ENCODE measurements at regions not wholly inside any gene's neighbourhood (a gene's known extent, or its start where the extent isn't known, plus 50 kb on each side); places are given as distances from the start of the nearest gene placed in this dataset.

DNA sequence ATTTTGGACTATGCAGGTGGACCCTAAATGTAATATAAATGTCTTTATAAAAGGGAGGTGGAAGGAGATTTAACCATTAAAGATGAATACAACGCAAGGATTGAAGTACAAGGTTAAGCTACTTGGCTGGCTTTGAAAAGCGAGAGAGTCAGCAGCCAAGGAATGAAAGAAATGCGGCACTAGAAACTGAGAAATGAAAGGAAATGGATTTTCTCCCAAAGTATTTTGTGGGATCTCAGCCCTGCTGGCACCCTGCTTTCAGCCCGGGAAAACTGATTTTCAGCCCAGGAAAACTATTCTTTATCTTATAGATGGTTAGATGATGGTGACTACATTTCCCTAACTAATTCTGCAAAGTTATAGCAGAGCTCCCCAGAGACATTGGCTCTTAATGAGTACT lies 1349.6 kb upstream of the C9orf72 start:
- H3K4me2 ChIP-seq (ENCODE audit: control insufficient read depth, extremely low read depth, insufficient read depth, low read depth, low read length) = no peak overlapping the region
- no peaks in the 10 kb centered on the region for H3K9me1 ChIP-seq (ENCODE audit: control insufficient read depth, extremely low read depth, insufficient read depth, low read length)
- no peak overlapping the region for H3K9ac ChIP-seq (ENCODE audit: control insufficient read depth, extremely low read depth, insufficient read depth, low read length)
- H2AFZ ChIP-seq (ENCODE audit: control insufficient read depth, low read length) = no peak overlapping the region
- no peak overlapping the region for H3K27ac ChIP-seq (ENCODE audit: control insufficient read depth, insufficient read depth, low read length)
- dilution Hi-C loops (cut with MboI; ENCODE audit: extremely low pct_ligation_motif_present, low sequenced_read_pairs) = no loop called here
- H4K20me1 ChIP-seq (ENCODE audit: control insufficient read depth, extremely low read depth, insufficient read depth, low read length) = no peaks in the 10 kb centered on the region
- DNase-seq (ENCODE audit: low read depth, low spot score) (no peak), FAIRE-seq (no peak)
- TF ChIP-seq EZH2 (IDR thresholded peaks at IDR 0.05; ENCODE audit: low read length) = no peak
- TF ChIP-seq, protein P1, sequence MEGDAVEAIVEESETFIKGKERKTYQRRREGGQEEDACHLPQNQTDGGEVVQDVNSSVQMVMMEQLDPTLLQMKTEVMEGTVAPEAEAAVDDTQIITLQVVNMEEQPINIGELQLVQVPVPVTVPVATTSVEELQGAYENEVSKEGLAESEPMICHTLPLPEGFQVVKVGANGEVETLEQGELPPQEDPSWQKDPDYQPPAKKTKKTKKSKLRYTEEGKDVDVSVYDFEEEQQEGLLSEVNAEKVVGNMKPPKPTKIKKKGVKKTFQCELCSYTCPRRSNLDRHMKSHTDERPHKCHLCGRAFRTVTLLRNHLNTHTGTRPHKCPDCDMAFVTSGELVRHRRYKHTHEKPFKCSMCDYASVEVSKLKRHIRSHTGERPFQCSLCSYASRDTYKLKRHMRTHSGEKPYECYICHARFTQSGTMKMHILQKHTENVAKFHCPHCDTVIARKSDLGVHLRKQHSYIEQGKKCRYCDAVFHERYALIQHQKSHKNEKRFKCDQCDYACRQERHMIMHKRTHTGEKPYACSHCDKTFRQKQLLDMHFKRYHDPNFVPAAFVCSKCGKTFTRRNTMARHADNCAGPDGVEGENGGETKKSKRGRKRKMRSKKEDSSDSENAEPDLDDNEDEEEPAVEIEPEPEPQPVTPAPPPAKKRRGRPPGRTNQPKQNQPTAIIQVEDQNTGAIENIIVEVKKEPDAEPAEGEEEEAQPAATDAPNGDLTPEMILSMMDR (optimal IDR thresholded peaks at IDR 0.05 in 1 of 3, IDR thresholded peaks at IDR 0.05 in 1 of 3, conservative IDR thresholded peaks at IDR 0.05 in 1 of 3; ENCODE audit: extremely low read depth in 1 of 3, insufficient read depth in 2 of 3, low read length in 3 of 3) = no peak
- H3K27me3 ChIP-seq (ENCODE audit: control insufficient read depth, extremely low read depth, insufficient read depth, low read length) = no peaks in the 10 kb centered on the region
- no peaks in the 10 kb centered on the region for H3K36me3 ChIP-seq (ENCODE audit: control insufficient read depth in 2 of 2, extremely low read depth in 1 of 2, insufficient read depth in 2 of 2, low read length in 2 of 2)
- H3K79me2 ChIP-seq (ENCODE audit: control insufficient read depth, insufficient read depth, low read length) = no peaks in the 10 kb centered on the region
- H3K4me1 ChIP-seq (ENCODE audit: control insufficient read depth, extremely low read depth, insufficient read depth, low read length) = peaks cover 15% of the 10 kb centered on the region
- H3K9me3 ChIP-seq (ENCODE audit: control insufficient read depth, low read depth, low read length) = no peaks in the 10 kb centered on the region
- no peak overlapping the region for H3K4me3 ChIP-seq (ENCODE audit: control insufficient read depth in 2 of 3, extremely low read depth in 1 of 3, insufficient read depth in 2 of 3, low read depth in 1 of 3, low read length in 3 of 3)

DNA sequence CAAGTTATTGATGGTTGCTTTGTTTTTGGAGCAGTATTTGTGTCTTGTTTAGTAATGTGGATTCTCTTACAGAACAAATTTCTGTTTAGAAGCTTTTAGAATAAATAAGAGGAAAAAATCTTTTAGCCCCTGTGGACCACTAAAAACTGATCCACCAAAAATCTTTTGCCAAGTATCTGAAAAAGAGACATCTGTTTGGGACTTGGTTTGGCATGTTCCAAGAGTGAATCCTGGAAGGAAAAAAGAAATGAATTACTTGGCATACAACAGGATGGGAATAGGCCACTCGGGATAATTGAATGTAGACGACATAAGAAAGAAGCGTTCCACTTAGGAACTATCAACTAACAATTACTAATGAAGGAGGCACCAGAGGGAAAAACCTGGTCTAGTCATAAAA lies 1350.1 kb upstream of the C9orf72 start:
- H3K27me3 ChIP-seq (ENCODE audit: control insufficient read depth, extremely low read depth, insufficient read depth, low read length) = no peaks in the 10 kb centered on the region
- FAIRE-seq (no peak), DNase-seq (ENCODE audit: low read depth, low spot score) (no peak)
- H3K27ac ChIP-seq (ENCODE audit: control insufficient read depth, insufficient read depth, low read length) = no peak overlapping the region
- no peak overlapping the region for H2AFZ ChIP-seq (ENCODE audit: control insufficient read depth, low read length)
- H3K9me1 ChIP-seq (ENCODE audit: control insufficient read depth, extremely low read depth, insufficient read depth, low read length) = no peaks in the 10 kb centered on the region
- H3K9me3 ChIP-seq (ENCODE audit: control insufficient read depth, low read depth, low read length) = no peaks in the 10 kb centered on the region
- no peak overlapping the region for H3K9ac ChIP-seq (ENCODE audit: control insufficient read depth, extremely low read depth, insufficient read depth, low read length)
- H3K4me1 ChIP-seq (ENCODE audit: control insufficient read depth, extremely low read depth, insufficient read depth, low read length) = peaks cover 19% of the 10 kb centered on the region
- no peaks in the 10 kb centered on the region for H4K20me1 ChIP-seq (ENCODE audit: control insufficient read depth, extremely low read depth, insufficient read depth, low read length)
- no peak overlapping the region for H3K4me2 ChIP-seq (ENCODE audit: control insufficient read depth, extremely low read depth, insufficient read depth, low read depth, low read length)
- H3K79me2 ChIP-seq (ENCODE audit: control insufficient read depth, insufficient read depth, low read length) = no peaks in the 10 kb centered on the region
- no peak for TF ChIP-seq EZH2 (IDR thresholded peaks at IDR 0.05; ENCODE audit: low read length)
- TF ChIP-seq, protein P1 (optimal IDR thresholded peaks at IDR 0.05 in 1 of 3, IDR thresholded peaks at IDR 0.05 in 1 of 3, conservative IDR thresholded peaks at IDR 0.05 in 1 of 3; ENCODE audit: extremely low read depth in 1 of 3, insufficient read depth in 2 of 3, low read length in 3 of 3) = no peak
- dilution Hi-C loops (cut with MboI; ENCODE audit: extremely low pct_ligation_motif_present, low sequenced_read_pairs) = no loop called here
- H3K36me3 ChIP-seq (ENCODE audit: control insufficient read depth in 2 of 2, extremely low read depth in 1 of 2, insufficient read depth in 2 of 2, low read length in 2 of 2) = no peaks in the 10 kb centered on the region
- no peak overlapping the region for H3K4me3 ChIP-seq (ENCODE audit: control insufficient read depth in 2 of 3, extremely low read depth in 1 of 3, insufficient read depth in 2 of 3, low read depth in 1 of 3, low read length in 3 of 3)

Measured in keratinocyte (primary cell).